Neural cell (in vitro differentiated cells): ENCODE measurements at regions not wholly inside any gene's neighbourhood (a gene's known extent, or its start where the extent isn't known, plus 50 kb on each side); places are given as distances from the start of the nearest gene placed in this dataset.

ENCODE experiments used
- H2AFZ ChIP-seq: fragments of 200-600, 300-800 bp; sonication (generic), shearing (Covaris generic); 2 replicates; pipeline ENCODE4 v1.6.0; 2014; ENCODE audit warnings: low read depth, mild to moderate bottlenecking, antibody characterized with exemption, low read length, moderate library complexity
- H3F3A ChIP-seq: fragments of 200-600 bp; shearing (Covaris generic); 2 replicates; pipeline ENCODE4 v1.6.1; 2016; ENCODE audit warnings: mild to moderate bottlenecking, moderate library complexity, mixed read lengths, antibody characterized with exemption, low read length; ENCODE audit not compliant: insufficient read depth, poor library complexity, severe bottlenecking
- H3K27ac ChIP-seq: fragments of 200-600, 300-800 bp; sonication (generic), shearing (Covaris generic); 2 replicates; pipeline ENCODE4 v1.5.1; 2014; ENCODE audit warnings: mild to moderate bottlenecking, low read length, moderate library complexity
- H3K27me3 ChIP-seq: fragments of 300-800, 200-600 bp; sonication (generic), shearing (Covaris generic); 2 replicates; pipeline ENCODE4 v1.6.0; 2014; ENCODE audit warnings: mild to moderate bottlenecking, low read depth, low read length, moderate library complexity; ENCODE audit not compliant: insufficient read depth
- H3K36me3 ChIP-seq: fragments of 300-800, 200-600 bp; sonication (generic), shearing (Covaris generic); 2 replicates; pipeline ENCODE4 v1.5.1; 2014; ENCODE audit warnings: mild to moderate bottlenecking, antibody characterized with exemption, low read length, moderate library complexity; ENCODE audit not compliant: insufficient read depth
- H3K4me2 ChIP-seq: fragments of 300-800, 200-600 bp; sonication (generic), shearing (Covaris generic); 2 replicates; pipeline ENCODE4 v1.6.0; 2014; ENCODE audit warnings: mild to moderate bottlenecking, low read length
- H3K4me3 ChIP-seq: fragments of 300-800, 200-600 bp; sonication (generic), shearing (Covaris generic); 2 replicates; pipeline ENCODE4 v1.5.1; 2014; ENCODE audit warnings: mild to moderate bottlenecking, low read length, moderate library complexity
- H3K79me2 ChIP-seq: fragments of 200-600 bp; shearing (Covaris generic); replicated peaks from 2 replicates; pipeline ENCODE4 v1.6.0; 2014; ENCODE audit warnings: mild to moderate bottlenecking, low read length, moderate library complexity; ENCODE audit not compliant: insufficient read depth
- H3K9ac ChIP-seq: fragments of 300-800, 200-600 bp; sonication (generic), shearing (Covaris generic); 2 replicates; pipeline ENCODE4 v1.6.1; 2016; ENCODE audit warnings: mild to moderate bottlenecking, low read length, mixed read lengths
- H3K9me2 ChIP-seq: fragments of 200-600 bp; shearing (Covaris generic); 2 replicates; pipeline ENCODE4 v1.6.1; 2016; ENCODE audit warnings: mild to moderate bottlenecking, low read length, mixed read lengths; ENCODE audit not compliant: insufficient read depth
- H3K9me3 ChIP-seq: fragments of 200-600, 300-800 bp; sonication (generic), shearing (Covaris generic); 2 replicates; pipeline ENCODE4 v1.6.1; 2016; ENCODE audit warnings: mild to moderate bottlenecking, mixed run types, low read length, moderate library complexity, mixed read lengths
- H4K20me1 ChIP-seq: fragments of 200-600 bp; shearing (Covaris generic); 2 replicates; pipeline ENCODE4 v1.6.1; 2016; ENCODE audit warnings: mild to moderate bottlenecking, mixed run types; ENCODE audit not compliant: insufficient read depth
- EP300 ChIP-seq: fragments of 450-650 bp; conservative IDR thresholded peaks from 2 replicates; pipeline ENCODE4 v1.6.1; 2014; ENCODE audit warnings: antibody characterized with exemption, mild to moderate bottlenecking, moderate library complexity; ENCODE audit not compliant: poor library complexity, severe bottlenecking
- EZH2 ChIP-seq: fragments of 200-600, 300-800 bp; shearing (Covaris generic), sonication (generic); IDR thresholded peaks from 2 replicates; pipeline ENCODE4 v1.6.1; 2014; ENCODE audit warnings: antibody characterized with exemption, low read length, borderline replicate concordance, mild to moderate bottlenecking; ENCODE audit not compliant: insufficient read depth, poor library complexity, severe bottlenecking
- MXI1 ChIP-seq: fragments of 450-650 bp; conservative IDR thresholded peaks from 2 replicates; pipeline ENCODE4 v1.6.1; 2014; ENCODE audit warnings: antibody characterized with exemption, mild to moderate bottlenecking; ENCODE audit not compliant: poor library complexity, severe bottlenecking
- POLR2AphosphoS5 ChIP-seq: IDR thresholded peaks from 2 replicates; pipeline ENCODE4 v1.6.1; 2012
- RAD21 ChIP-seq: fragments of 450-650 bp; conservative IDR thresholded peaks from 2 replicates; pipeline ENCODE4 v1.6.1; 2014; ENCODE audit warnings: antibody characterized with exemption, mild to moderate bottlenecking, moderate library complexity
- REST ChIP-seq: IDR thresholded peaks from 2 replicates; pipeline ENCODE4 v1.6.1; 2012; ENCODE audit warnings: borderline replicate concordance
- SMC3 ChIP-seq: fragments of 450-650 bp; conservative IDR thresholded peaks from 2 replicates; pipeline ENCODE4 v1.6.1; 2014; ENCODE audit warnings: antibody characterized with exemption, mild to moderate bottlenecking, moderate library complexity; ENCODE audit not compliant: poor library complexity
- TAF1 ChIP-seq: IDR thresholded peaks from 2 replicates; pipeline ENCODE4 v1.6.1; 2012; ENCODE audit warnings: low read depth
- TF ChIP-seq, protein P1 (sequence below): fragments of 450-650 bp; IDR thresholded peaks from 2 replicates; pipeline ENCODE4 v1.5.1; 2014; ENCODE audit warnings: antibody characterized with exemption, mild to moderate bottlenecking, moderate library complexity; ENCODE audit not compliant: poor library complexity, severe bottlenecking

- Histone ChIP-seq H3K27ac (no peak overlapping the region), H3K9me2 (no peaks in the 10 kb centered on the region), H3K4me2 (no peak overlapping the region), H3K36me3 (no peaks in the 10 kb centered on the region), H4K20me1 (no peaks in the 10 kb centered on the region), H3K27me3 (no peaks in the 10 kb centered on the region), H3K9me3 (no peaks in the 10 kb centered on the region), H3K9ac (no peak overlapping the region), H2AFZ (no peak overlapping the region), H3K79me2 (no peaks in the 10 kb centered on the region), H3F3A (no peaks in the 10 kb centered on the region), H3K4me3 (no peak overlapping the region)
- TF ChIP-seq SMC3 = no peak
- TF ChIP-seq EP300 = no peak
- TF ChIP-seq TAF1 = no peak
- no peak for TF ChIP-seq MXI1
- TF ChIP-seq EZH2 = no peak
- no peak for TF ChIP-seq REST
Observed at GRCh38 chr17:33944826-33945225, 310.3 kb upstream of the CCL2 start.

GRCh38 chr17:33945646-33946546 lies 309.2 kb upstream of the CCL2 start:
- Histone ChIP-seq H3K9ac (no peak overlapping the region), H2AFZ (no peak overlapping the region), H3K36me3 (no peaks in the 10 kb centered on the region), H3K4me2 (no peak overlapping the region), H3K9me3 (no peaks in the 10 kb centered on the region), H3K27me3 (no peaks in the 10 kb centered on the region), H3F3A (no peaks in the 10 kb centered on the region), H4K20me1 (no peaks in the 10 kb centered on the region), H3K79me2 (no peaks in the 10 kb centered on the region), H3K27ac (no peak overlapping the region), H3K9me2 (no peaks in the 10 kb centered on the region), H3K4me3 (no peak overlapping the region)
- TF ChIP-seq MXI1 (no peak), RAD21 (no peak), SMC3 (no peak), POLR2AphosphoS5 (no peak), EZH2 (no peak), TAF1 (no peak), REST (no peak), EP300 (no peak)
- TF ChIP-seq, protein P1, sequence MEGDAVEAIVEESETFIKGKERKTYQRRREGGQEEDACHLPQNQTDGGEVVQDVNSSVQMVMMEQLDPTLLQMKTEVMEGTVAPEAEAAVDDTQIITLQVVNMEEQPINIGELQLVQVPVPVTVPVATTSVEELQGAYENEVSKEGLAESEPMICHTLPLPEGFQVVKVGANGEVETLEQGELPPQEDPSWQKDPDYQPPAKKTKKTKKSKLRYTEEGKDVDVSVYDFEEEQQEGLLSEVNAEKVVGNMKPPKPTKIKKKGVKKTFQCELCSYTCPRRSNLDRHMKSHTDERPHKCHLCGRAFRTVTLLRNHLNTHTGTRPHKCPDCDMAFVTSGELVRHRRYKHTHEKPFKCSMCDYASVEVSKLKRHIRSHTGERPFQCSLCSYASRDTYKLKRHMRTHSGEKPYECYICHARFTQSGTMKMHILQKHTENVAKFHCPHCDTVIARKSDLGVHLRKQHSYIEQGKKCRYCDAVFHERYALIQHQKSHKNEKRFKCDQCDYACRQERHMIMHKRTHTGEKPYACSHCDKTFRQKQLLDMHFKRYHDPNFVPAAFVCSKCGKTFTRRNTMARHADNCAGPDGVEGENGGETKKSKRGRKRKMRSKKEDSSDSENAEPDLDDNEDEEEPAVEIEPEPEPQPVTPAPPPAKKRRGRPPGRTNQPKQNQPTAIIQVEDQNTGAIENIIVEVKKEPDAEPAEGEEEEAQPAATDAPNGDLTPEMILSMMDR = no peak
